ENCODE measurements at regions not wholly inside any gene's neighbourhood (a gene's known extent, or its start where the extent isn't known, plus 50 kb on each side); places are given as distances from the start of the nearest gene placed in this dataset.

DNA sequence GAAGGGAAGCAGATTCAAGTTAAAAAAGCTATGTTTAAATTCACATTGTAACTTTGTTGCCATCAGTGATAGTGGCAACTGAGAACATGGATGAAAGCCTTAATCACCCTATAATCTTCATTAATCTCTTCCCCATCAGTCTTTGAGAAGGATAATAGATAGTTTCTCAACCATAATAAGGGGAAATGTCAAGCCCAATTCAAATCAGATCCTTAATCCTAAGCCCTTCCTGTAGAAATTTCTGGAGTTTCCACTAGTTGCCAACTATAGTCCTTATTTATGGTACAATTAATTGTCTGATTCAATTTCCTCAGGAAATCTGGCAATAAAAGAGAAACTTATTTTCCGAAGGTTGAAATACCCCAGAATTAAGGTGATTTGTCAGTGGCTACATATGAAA, 431.8 kb downstream of the ZWINT start:
- TF ChIP-seq, protein P1, sequence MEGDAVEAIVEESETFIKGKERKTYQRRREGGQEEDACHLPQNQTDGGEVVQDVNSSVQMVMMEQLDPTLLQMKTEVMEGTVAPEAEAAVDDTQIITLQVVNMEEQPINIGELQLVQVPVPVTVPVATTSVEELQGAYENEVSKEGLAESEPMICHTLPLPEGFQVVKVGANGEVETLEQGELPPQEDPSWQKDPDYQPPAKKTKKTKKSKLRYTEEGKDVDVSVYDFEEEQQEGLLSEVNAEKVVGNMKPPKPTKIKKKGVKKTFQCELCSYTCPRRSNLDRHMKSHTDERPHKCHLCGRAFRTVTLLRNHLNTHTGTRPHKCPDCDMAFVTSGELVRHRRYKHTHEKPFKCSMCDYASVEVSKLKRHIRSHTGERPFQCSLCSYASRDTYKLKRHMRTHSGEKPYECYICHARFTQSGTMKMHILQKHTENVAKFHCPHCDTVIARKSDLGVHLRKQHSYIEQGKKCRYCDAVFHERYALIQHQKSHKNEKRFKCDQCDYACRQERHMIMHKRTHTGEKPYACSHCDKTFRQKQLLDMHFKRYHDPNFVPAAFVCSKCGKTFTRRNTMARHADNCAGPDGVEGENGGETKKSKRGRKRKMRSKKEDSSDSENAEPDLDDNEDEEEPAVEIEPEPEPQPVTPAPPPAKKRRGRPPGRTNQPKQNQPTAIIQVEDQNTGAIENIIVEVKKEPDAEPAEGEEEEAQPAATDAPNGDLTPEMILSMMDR (IDR thresholded peaks at IDR 0.05; ENCODE audit: poor library complexity, severe bottlenecking) = no peak
- TF ChIP-seq EZH2 (IDR thresholded peaks at IDR 0.05; ENCODE audit: borderline replicate concordance, insufficient read depth, low read length, poor library complexity, severe bottlenecking) = no peak
- TF ChIP-seq POLR2AphosphoS5 (IDR thresholded peaks at IDR 0.05) = no peak
- TF ChIP-seq TAF1 (IDR thresholded peaks at IDR 0.05; ENCODE audit: low read depth) = no peak
- TF ChIP-seq, protein P2, sequence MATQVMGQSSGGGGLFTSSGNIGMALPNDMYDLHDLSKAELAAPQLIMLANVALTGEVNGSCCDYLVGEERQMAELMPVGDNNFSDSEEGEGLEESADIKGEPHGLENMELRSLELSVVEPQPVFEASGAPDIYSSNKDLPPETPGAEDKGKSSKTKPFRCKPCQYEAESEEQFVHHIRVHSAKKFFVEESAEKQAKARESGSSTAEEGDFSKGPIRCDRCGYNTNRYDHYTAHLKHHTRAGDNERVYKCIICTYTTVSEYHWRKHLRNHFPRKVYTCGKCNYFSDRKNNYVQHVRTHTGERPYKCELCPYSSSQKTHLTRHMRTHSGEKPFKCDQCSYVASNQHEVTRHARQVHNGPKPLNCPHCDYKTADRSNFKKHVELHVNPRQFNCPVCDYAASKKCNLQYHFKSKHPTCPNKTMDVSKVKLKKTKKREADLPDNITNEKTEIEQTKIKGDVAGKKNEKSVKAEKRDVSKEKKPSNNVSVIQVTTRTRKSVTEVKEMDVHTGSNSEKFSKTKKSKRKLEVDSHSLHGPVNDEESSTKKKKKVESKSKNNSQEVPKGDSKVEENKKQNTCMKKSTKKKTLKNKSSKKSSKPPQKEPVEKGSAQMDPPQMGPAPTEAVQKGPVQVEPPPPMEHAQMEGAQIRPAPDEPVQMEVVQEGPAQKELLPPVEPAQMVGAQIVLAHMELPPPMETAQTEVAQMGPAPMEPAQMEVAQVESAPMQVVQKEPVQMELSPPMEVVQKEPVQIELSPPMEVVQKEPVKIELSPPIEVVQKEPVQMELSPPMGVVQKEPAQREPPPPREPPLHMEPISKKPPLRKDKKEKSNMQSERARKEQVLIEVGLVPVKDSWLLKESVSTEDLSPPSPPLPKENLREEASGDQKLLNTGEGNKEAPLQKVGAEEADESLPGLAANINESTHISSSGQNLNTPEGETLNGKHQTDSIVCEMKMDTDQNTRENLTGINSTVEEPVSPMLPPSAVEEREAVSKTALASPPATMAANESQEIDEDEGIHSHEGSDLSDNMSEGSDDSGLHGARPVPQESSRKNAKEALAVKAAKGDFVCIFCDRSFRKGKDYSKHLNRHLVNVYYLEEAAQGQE (IDR thresholded peaks at IDR 0.05; ENCODE audit: borderline replicate concordance) = no peak
- no peak for TF ChIP-seq RAD21 (conservative IDR thresholded peaks at IDR 0.05)
- TF ChIP-seq SMC3 (conservative IDR thresholded peaks at IDR 0.05; ENCODE audit: poor library complexity) = no peak
- TF ChIP-seq EP300 (conservative IDR thresholded peaks at IDR 0.05; ENCODE audit: poor library complexity, severe bottlenecking) = no peak

All from neural cell (in vitro differentiated cells).